Colonic mucosa (tissue), 4 donors: ENCODE measurements at regions not wholly inside any gene's neighbourhood (a gene's known extent, or its start where the extent isn't known, plus 50 kb on each side); places are given as distances from the start of the nearest gene placed in this dataset.

Experiments used
- DNase-seq: peaks from one replicate; pipeline ENCODE4 v3.0.0-alpha.2; 2020
- H3K27ac ChIP-seq: fragments of 200-600 bp; one replicate; pipeline ENCODE4 v1.8.0; 2021
- H3K27me3 ChIP-seq: fragments of 200-600 bp; one replicate; pipeline ENCODE4 v1.8.0; 2021
- H3K36me3 ChIP-seq: fragments of 200-600 bp; one replicate; pipeline ENCODE4 v1.8.0; 2021
- H3K4me1 ChIP-seq: fragments of 200-600 bp; one replicate; pipeline ENCODE4 v1.8.0; 2021; ENCODE audit warnings: mild to moderate bottlenecking
- H3K4me3 ChIP-seq: fragments of 200-600 bp; one replicate; pipeline ENCODE4 v1.8.0; 2021
- H3K9ac ChIP-seq, 2 donors: one replicate each; pipeline ENCODE4 v1.7.0; 2013; ENCODE audit warnings: control low read depth in 2 of 2, low read depth in 2 of 2, low read length in 2 of 2
- H3K9me3 ChIP-seq: fragments of 200-600 bp; one replicate; pipeline ENCODE4 v1.8.0; 2021
- CTCF ChIP-seq: fragments of 200-600 bp; IDR thresholded peaks from one replicate; pipeline ENCODE4 v1.8.0; 2022; ENCODE audit warnings: antibody characterized with exemption, mild to moderate bottlenecking
- intact Hi-C: fragments of 100-400 bp; cut with DNase I; formaldehyde crosslinking; loops from one replicate; pipeline ENCODE4 v1.14.1; 2022
- donor health status: healthy.
- donor health status: DM: no; HTN: no; CAD: no.
- donor health status: DM: no; HTN: no; CAD: no.

- intact Hi-C loops, result no loop called here
- H3K36me3 ChIP-seq, result no peaks in the 10 kb centered on the region
- no peak overlapping the region for H3K4me3 ChIP-seq
- TF ChIP-seq CTCF, result no peak
- no peak for DNase-seq
- H3K4me1 ChIP-seq, result no peaks in the 10 kb centered on the region
- no peaks in the 10 kb centered on the region for H3K27me3 ChIP-seq
- H3K9me3 ChIP-seq, result no peaks in the 10 kb centered on the region
- no peak overlapping the region for H3K27ac ChIP-seq
- no peak overlapping the region for H3K9ac ChIP-seq
These were observed 93.3 kb downstream of the OXGR1 start for GRCh38 chr13:96900986-96901385.

- no peaks in the 10 kb centered on the region for H3K9me3 ChIP-seq
- H3K36me3 ChIP-seq, result no peaks in the 10 kb centered on the region
- no peak overlapping the region for H3K9ac ChIP-seq
- no peak overlapping the region for H3K4me3 ChIP-seq
- H3K27me3 ChIP-seq, result no peaks in the 10 kb centered on the region
- intact Hi-C loops, result no loop called here
- H3K27ac ChIP-seq, result no peak overlapping the region
- no peak for TF ChIP-seq CTCF
- no peaks in the 10 kb centered on the region for H3K4me1 ChIP-seq
- DNase-seq, result no peak
These were observed 94.3 kb downstream of the OXGR1 start for GRCh38 chr13:96899946-96900345.

- no peak overlapping the region for H3K27ac ChIP-seq
These were observed 95.5 kb downstream of the OXGR1 start for GRCh38 chr13:96898646-96899254.

GRCh38 chr13:96898212-96898611, 96.1 kb downstream of the OXGR1 start:
- no peaks in the 10 kb centered on the region for H3K36me3 ChIP-seq
- no peaks in the 10 kb centered on the region for H3K27me3 ChIP-seq
- no peak overlapping the region for H3K27ac ChIP-seq
- H3K4me1 ChIP-seq, result no peaks in the 10 kb centered on the region
- H3K9me3 ChIP-seq, result no peaks in the 10 kb centered on the region
- intact Hi-C loops, result no loop called here
- TF ChIP-seq CTCF, result no peak
- no peak overlapping the region for H3K9ac ChIP-seq
- H3K4me3 ChIP-seq, result no peak overlapping the region
- no peak for DNase-seq

More at GRCh38 chr13:96898646-96899254, 95.5 kb downstream of the OXGR1 start:
- H3K36me3 ChIP-seq, result no peaks in the 10 kb centered on the region
- DNase-seq, result no peak
- no peak for TF ChIP-seq CTCF
- intact Hi-C loops, result no loop called here
- no peak overlapping the region for H3K4me3 ChIP-seq
- no peaks in the 10 kb centered on the region for H3K4me1 ChIP-seq
- H3K27me3 ChIP-seq, result no peaks in the 10 kb centered on the region
- H3K9ac ChIP-seq, result no peak overlapping the region
- H3K9me3 ChIP-seq, result no peaks in the 10 kb centered on the region
